ENCODE measurements at regions not wholly inside any gene's neighbourhood (a gene's known extent, or its start where the extent isn't known, plus 50 kb on each side); places are given as distances from the start of the nearest gene placed in this dataset.

DNA sequence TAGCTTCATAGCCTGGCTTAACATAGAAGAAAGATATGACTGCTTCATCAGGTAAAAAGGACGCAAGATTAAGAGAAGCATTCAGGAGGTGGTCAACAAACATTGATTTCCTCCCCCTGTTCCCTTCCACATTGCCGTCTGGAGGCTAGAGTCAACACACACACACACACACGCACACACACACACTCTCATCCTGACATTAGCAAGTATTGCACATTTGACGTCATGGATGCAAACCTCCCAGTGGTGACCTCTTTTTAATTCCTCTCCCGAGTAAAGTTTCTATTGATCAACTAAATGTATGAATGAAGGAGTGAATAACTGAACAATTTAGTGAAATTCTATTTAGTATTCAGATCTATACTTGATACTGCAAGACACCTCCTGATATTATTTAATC is 332.8 kb downstream of the ELAVL2 start:
- no peaks in the 10 kb centered on the region for H3K9me3 ChIP-seq (ENCODE audit: control insufficient read depth, low read length)
- no peak overlapping the region for H3K4me3 ChIP-seq (ENCODE audit: low read length)
- intact Hi-C loops (cut with DNase I) = no loop called here
- H3K4me1 ChIP-seq (ENCODE audit: control insufficient read depth, insufficient read depth, low read length) = no peaks in the 10 kb centered on the region
- DNase-seq = no peak
- no peak overlapping the region for H3K27ac ChIP-seq (ENCODE audit: low read length)
- H3K27me3 ChIP-seq (ENCODE audit: control insufficient read depth, insufficient read depth) = no peaks in the 10 kb centered on the region
- 71% methylated on average over 5 of the region's 5 CpGs for WGBS
- ATAC-seq = no peak

- Histone ChIP-seq H3K9me3 (ENCODE audit: control insufficient read depth, low read length) (no peaks in the 10 kb centered on the region), H3K27me3 (ENCODE audit: control insufficient read depth, insufficient read depth) (no peaks in the 10 kb centered on the region), H3K4me3 (ENCODE audit: low read length) (no peak overlapping the region), H3K4me1 (ENCODE audit: control insufficient read depth, insufficient read depth, low read length) (no peaks in the 10 kb centered on the region), H3K27ac (ENCODE audit: low read length) (no peak overlapping the region)
- intact Hi-C loops (cut with DNase I) = no loop called here
- DNase-seq (no peak), ATAC-seq (no peak)
- 74% methylated on average over 2 of the region's 2 CpGs for WGBS
Measured at GRCh38 chr9:23496489-23497136, 329.4 kb downstream of the ELAVL2 start.

GRCh38 chr9:23497137-23497504 is 328.9 kb downstream of the ELAVL2 start:
- WGBS = 72% methylated on average over 4 of the region's 4 CpGs
- H3K9me3 ChIP-seq (ENCODE audit: control insufficient read depth, low read length) = no peaks in the 10 kb centered on the region
- DNase-seq (no peak), ATAC-seq (no peak)
- H3K27ac ChIP-seq (ENCODE audit: low read length) = no peak overlapping the region
- no peak overlapping the region for H3K4me3 ChIP-seq (ENCODE audit: low read length)
- no peaks in the 10 kb centered on the region for H3K27me3 ChIP-seq (ENCODE audit: control insufficient read depth, insufficient read depth)
- no peaks in the 10 kb centered on the region for H3K4me1 ChIP-seq (ENCODE audit: control insufficient read depth, insufficient read depth, low read length)
- intact Hi-C loops (cut with DNase I) = no loop called here

- DNase-seq (no peak), ATAC-seq (no peak)
- intact Hi-C loops (cut with DNase I) = no loop called here
- Histone ChIP-seq H3K27me3 (ENCODE audit: control insufficient read depth, insufficient read depth) (no peaks in the 10 kb centered on the region), H3K27ac (ENCODE audit: low read length) (no peak overlapping the region), H3K4me1 (ENCODE audit: control insufficient read depth, insufficient read depth, low read length) (no peaks in the 10 kb centered on the region), H3K9me3 (ENCODE audit: control insufficient read depth, low read length) (no peaks in the 10 kb centered on the region), H3K4me3 (ENCODE audit: low read length) (no peak overlapping the region)
- 93% methylated on average over 1 of the region's 1 CpG for WGBS
Measured at GRCh38 chr9:23502004-23502403, 324.0 kb downstream of the ELAVL2 start.

GRCh38 chr9:23522952-23523351 is 303.1 kb downstream of the ELAVL2 start:
- Histone ChIP-seq H3K27me3 (ENCODE audit: control insufficient read depth, insufficient read depth) (no peaks in the 10 kb centered on the region), H3K4me3 (ENCODE audit: low read length) (no peak overlapping the region), H3K4me1 (ENCODE audit: control insufficient read depth, insufficient read depth, low read length) (no peaks in the 10 kb centered on the region), H3K27ac (ENCODE audit: low read length) (no peak overlapping the region), H3K9me3 (ENCODE audit: control insufficient read depth, low read length) (no peaks in the 10 kb centered on the region)
- no peak for ATAC-seq
- WGBS = 84% methylated on average over 3 of the region's 3 CpGs
- intact Hi-C loops (cut with DNase I) = no loop called here
- DNase-seq = no peak

DNA sequence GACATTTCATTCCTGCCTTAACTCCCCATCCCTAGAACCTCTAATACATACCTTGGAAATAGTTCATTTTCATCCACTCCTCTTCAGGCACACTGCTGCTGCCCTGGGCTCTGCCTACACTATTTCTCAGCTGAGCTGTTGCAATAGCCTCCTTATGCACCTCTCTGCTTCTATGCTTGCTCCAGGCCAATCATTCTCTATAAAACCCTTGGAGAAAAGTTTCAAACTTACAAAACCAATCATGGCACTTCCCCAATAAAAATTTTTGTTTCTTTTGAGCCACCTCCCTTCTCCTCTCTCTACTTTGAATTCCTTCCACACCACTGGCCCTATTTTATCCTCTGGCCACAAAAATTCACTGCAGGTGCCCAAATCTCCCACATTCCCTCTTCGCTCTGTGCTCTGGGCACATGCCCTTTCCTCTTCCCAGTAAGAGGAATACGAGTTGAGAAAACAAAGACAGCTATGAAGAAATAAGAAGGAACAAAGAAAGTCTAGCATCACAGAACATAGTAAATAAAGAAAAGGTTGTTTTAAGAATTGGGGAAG is 301.4 kb downstream of the ELAVL2 start:
- intact Hi-C loops (cut with DNase I) = no loop called here
- Histone ChIP-seq H3K27me3 (ENCODE audit: control insufficient read depth, insufficient read depth) (no peaks in the 10 kb centered on the region), H3K9me3 (ENCODE audit: control insufficient read depth, low read length) (no peaks in the 10 kb centered on the region), H3K4me1 (ENCODE audit: control insufficient read depth, insufficient read depth, low read length) (no peaks in the 10 kb centered on the region), H3K27ac (ENCODE audit: low read length) (no peak overlapping the region), H3K4me3 (ENCODE audit: low read length) (no peak overlapping the region)
- ATAC-seq (no peak), DNase-seq (no peak)
- 74% methylated on average over 2 of the region's 2 CpGs for WGBS

GRCh38 chr9:23526806-23527205 is 299.2 kb downstream of the ELAVL2 start:
- H3K4me1 ChIP-seq (ENCODE audit: control insufficient read depth, insufficient read depth, low read length) = no peaks in the 10 kb centered on the region
- H3K9me3 ChIP-seq (ENCODE audit: control insufficient read depth, low read length) = no peaks in the 10 kb centered on the region
- ATAC-seq = no peak
- no peaks in the 10 kb centered on the region for H3K27me3 ChIP-seq (ENCODE audit: control insufficient read depth, insufficient read depth)
- no peak for DNase-seq
- intact Hi-C loops (cut with DNase I) = no loop called here
- no peak overlapping the region for H3K4me3 ChIP-seq (ENCODE audit: low read length)
- H3K27ac ChIP-seq (ENCODE audit: low read length) = no peak overlapping the region

GRCh38 chr9:23532282-23532681 is 293.8 kb downstream of the ELAVL2 start:
- intact Hi-C loops (cut with DNase I) = no loop called here
- 79% methylated on average over 2 of the region's 2 CpGs for WGBS
- ATAC-seq (no peak), DNase-seq (no peak)
- Histone ChIP-seq H3K27ac (ENCODE audit: low read length) (no peak overlapping the region), H3K27me3 (ENCODE audit: control insufficient read depth, insufficient read depth) (no peaks in the 10 kb centered on the region), H3K9me3 (ENCODE audit: control insufficient read depth, low read length) (no peaks in the 10 kb centered on the region), H3K4me3 (ENCODE audit: low read length) (no peak overlapping the region), H3K4me1 (ENCODE audit: control insufficient read depth, insufficient read depth, low read length) (peaks cover 1% of the 10 kb centered on the region)

- Histone ChIP-seq H3K27ac (ENCODE audit: low read length) (no peak overlapping the region), H3K4me1 (ENCODE audit: control insufficient read depth, insufficient read depth, low read length) (peaks cover 1% of the 10 kb centered on the region), H3K9me3 (ENCODE audit: control insufficient read depth, low read length) (no peaks in the 10 kb centered on the region), H3K27me3 (ENCODE audit: control insufficient read depth, insufficient read depth) (no peaks in the 10 kb centered on the region), H3K4me3 (ENCODE audit: low read length) (peak overlapping the region; percentile 52)
- intact Hi-C loops (cut with DNase I) = no loop called here
- ATAC-seq = peak in 1 of 2 donors; percentile 28
- DNase-seq = peak in 1 of 3 donors; percentile 36
- 17% methylated on average over 17 of the region's 17 CpGs for WGBS
Measured at GRCh38 chr9:23537192-23538066, 288.6 kb downstream of the ELAVL2 start.

GRCh38 chr9:23538067-23538402 is 288.0 kb downstream of the ELAVL2 start:
- Histone ChIP-seq H3K4me3 (ENCODE audit: low read length) (peak overlapping the region; percentile 52), H3K27me3 (ENCODE audit: control insufficient read depth, insufficient read depth) (no peaks in the 10 kb centered on the region), H3K9me3 (ENCODE audit: control insufficient read depth, low read length) (no peaks in the 10 kb centered on the region), H3K4me1 (ENCODE audit: control insufficient read depth, insufficient read depth, low read length) (peaks cover 1% of the 10 kb centered on the region), H3K27ac (ENCODE audit: low read length) (no peak overlapping the region)
- ATAC-seq (no peak), DNase-seq (no peak)
- intact Hi-C loops (cut with DNase I) = no loop called here
- WGBS = 42% methylated on average over 12 of the region's 12 CpGs

DNA sequence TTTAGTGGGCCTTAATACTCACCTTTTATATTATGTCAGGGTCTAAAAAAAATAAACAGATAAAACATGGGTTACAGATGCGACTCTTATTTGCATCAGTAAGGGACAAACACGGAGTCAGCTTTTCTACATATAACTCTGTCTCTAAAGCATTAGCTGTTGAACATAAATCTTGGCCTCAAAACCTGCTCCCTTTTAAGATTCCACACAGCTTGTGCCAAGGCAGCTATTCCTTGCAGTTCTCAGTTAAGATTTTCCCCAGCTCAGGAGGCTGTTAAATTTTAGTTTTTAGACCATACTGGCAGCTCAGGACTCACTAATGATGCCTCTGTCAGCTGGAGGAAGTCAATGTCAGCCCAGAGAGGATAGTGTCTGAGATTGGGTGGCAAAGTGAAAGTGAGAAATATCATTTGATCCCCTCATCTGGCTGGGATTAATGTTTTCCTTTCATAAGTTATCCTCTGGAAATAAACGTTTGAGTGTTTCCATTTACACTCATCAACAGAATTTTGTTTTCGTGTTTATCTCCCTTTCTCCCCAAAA is 287.5 kb downstream of the ELAVL2 start:
- DNase-seq = no peak
- intact Hi-C loops (cut with DNase I) = no loop called here
- WGBS = 51% methylated on average over 4 of the region's 4 CpGs

More for the DNA sequence above, 287.5 kb downstream of the ELAVL2 start:
- H3K27ac ChIP-seq (ENCODE audit: low read length) = no peak overlapping the region
- peaks cover 1% of the 10 kb centered on the region for H3K4me1 ChIP-seq (ENCODE audit: control insufficient read depth, insufficient read depth, low read length)
- H3K4me3 ChIP-seq (ENCODE audit: low read length) = no peak overlapping the region
- no peaks in the 10 kb centered on the region for H3K9me3 ChIP-seq (ENCODE audit: control insufficient read depth, low read length)
- ATAC-seq = no peak
- no peaks in the 10 kb centered on the region for H3K27me3 ChIP-seq (ENCODE audit: control insufficient read depth, insufficient read depth)
